Lower leg skin (tissue), 4 donors: ENCODE measurements at regions not wholly inside any gene's neighbourhood (a gene's known extent, or its start where the extent isn't known, plus 50 kb on each side); places are given as distances from the start of the nearest gene placed in this dataset.

Source experiments
- DNase-seq, 2 donors: peaks; one replicate each; pipeline ENCODE4 v3.0.0-alpha.2; 2019; ENCODE audit warnings: low spot score in 2 of 2
- H3K4me3 ChIP-seq: fragments of 200-600 bp; sonication (generic); 2 replicates; pipeline ENCODE4 v1.5.1; 2017; ENCODE audit warnings: mild to moderate bottlenecking, low read depth; ENCODE audit not compliant: poor library complexity, severe bottlenecking
- CTCF ChIP-seq, 3 donors: fragments of 450-650 bp; IDR thresholded peaks; one replicate each; pipeline ENCODE4 v1.5.1; 2016; ENCODE audit warnings: antibody characterized with exemption in 3 of 3, mild to moderate bottlenecking in 3 of 3, moderate library complexity in 2 of 3
- POLR2A ChIP-seq, 2 donors: fragments of 450-650 bp; IDR thresholded peaks; one replicate each; pipeline ENCODE4 v1.6.1; 2016 to 2017; ENCODE audit warnings: antibody characterized with exemption in 2 of 2, mild to moderate bottlenecking in 1 of 2, moderate library complexity in 1 of 2
- WGBS, 2 donors: methylation state at CpG; one replicate each; pipeline ENCODE4 v1.1.5; 2018; 5-methylcytosine and 5-hydroxymethylcytosine counted together
- intact Hi-C: fragments of 100-400 bp; cut with DNase I; formaldehyde crosslinking; loops from one replicate; pipeline ENCODE4 v1.15.0; 2023; ENCODE audit warnings: low total_unique reads

DNA sequence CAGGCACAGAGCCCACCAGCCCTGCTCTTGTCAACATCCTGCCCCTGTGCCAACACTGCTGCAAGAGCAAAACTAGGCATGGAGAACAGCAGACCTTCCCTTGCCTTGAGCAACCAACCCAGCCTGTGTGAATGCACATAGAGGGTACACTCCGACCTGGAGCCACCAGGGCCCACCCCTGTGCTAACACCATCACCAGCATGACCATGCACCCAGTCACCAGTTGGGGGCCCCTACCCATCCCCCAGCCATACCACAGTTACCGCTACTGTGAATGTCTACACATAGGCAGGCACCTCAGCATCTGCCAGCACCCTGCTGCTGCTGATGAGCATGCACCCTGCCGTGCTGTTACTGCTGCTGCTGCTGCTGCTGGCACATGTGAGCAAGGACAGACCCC is 301.9 kb upstream of the ST6GAL2 start:
- 47 to 53% methylated on average over 3 of the region's 3 CpGs for WGBS, 2 donors

DNA sequence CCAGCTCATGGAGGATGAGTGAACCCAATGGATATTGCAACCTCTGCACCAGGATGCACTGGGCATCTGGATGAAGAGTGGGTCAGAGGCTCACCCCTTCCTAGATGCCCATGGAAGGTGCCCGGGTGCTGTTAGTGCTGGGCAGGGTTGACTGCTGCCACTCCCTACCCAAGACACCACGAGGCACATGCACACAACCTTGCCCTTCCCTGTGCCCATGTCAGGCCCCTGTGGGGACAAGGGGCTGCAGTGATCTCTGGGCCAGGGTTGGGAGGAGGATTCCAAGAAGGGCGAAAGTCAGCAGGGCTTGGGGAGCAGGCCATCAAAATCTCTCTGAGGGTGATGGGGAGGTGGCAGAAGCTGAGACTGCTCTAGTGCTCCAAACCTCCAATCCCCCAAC is 309.7 kb upstream of the ST6GAL2 start:
- intact Hi-C loops, result no loop called here

More for the DNA sequence above, 301.9 kb upstream of the ST6GAL2 start:
- no peak for DNase-seq
- no peak for TF ChIP-seq CTCF (IDR thresholded peaks at IDR 0.05)
- no peak for TF ChIP-seq POLR2A (IDR thresholded peaks at IDR 0.05)
- intact Hi-C loops, result no loop called here
- no peak overlapping the region for H3K4me3 ChIP-seq

GRCh38 chr2:107197594-107198294 is 311.8 kb upstream of the ST6GAL2 start:
- WGBS, 2 donors, result 83 to 85% methylated on average over 5 of the region's 5 CpGs
- no peak for TF ChIP-seq POLR2A (IDR thresholded peaks at IDR 0.05)
- TF ChIP-seq CTCF (IDR thresholded peaks at IDR 0.05), result no peak
- DNase-seq, result no peak
- intact Hi-C loops, result no loop called here
- no peak overlapping the region for H3K4me3 ChIP-seq

More for the DNA sequence above, 309.7 kb upstream of the ST6GAL2 start:
- 85 to 90% methylated on average over 3 of the region's 3 CpGs for WGBS, 2 donors
- H3K4me3 ChIP-seq, result no peak overlapping the region
- TF ChIP-seq CTCF (IDR thresholded peaks at IDR 0.05), result no peak
- TF ChIP-seq POLR2A (IDR thresholded peaks at IDR 0.05), result no peak
- DNase-seq, result no peak

DNA sequence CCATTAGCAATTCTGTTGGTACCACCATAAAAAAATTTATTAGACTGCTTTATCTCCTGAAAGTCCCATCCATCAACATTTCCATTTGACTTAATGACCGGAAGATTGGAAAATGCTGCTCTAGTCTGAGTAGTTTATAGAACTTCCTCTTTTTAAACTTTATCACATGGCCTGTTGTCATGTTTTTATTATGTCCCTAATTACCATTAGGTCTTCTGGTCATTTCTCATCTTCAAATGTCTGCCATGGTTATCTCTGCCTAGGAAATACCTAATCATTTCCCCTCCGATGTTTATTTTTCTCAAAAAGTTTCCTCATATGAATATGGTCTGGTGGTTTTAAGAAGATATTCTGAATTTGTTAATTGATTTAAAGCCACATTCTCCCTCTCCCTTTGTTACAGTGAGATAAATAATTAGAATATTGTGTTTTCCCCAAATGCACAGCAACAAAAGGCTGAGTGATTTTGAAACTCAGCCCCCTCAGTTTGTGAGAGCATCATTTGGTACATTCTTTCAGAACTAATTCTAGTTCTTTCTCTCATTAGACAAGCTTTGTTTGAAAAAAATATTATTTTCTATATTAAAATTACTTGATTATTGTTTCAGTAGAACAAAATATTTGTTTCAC is 317.1 kb upstream of the ST6GAL2 start:
- no peak for DNase-seq
- H3K4me3 ChIP-seq, result no peak overlapping the region
- 38 to 40% methylated on average over 2 of the region's 2 CpGs for WGBS, 2 donors
- intact Hi-C loops, result no loop called here
- TF ChIP-seq CTCF (IDR thresholded peaks at IDR 0.05) (no peak), POLR2A (IDR thresholded peaks at IDR 0.05) (no peak)

GRCh38 chr2:107215401-107216350 is 329.7 kb upstream of the ST6GAL2 start:
- H3K4me3 ChIP-seq, result no peak overlapping the region
- WGBS, 2 donors, result 59 to 61% methylated on average over 9 of the region's 9 CpGs
- TF ChIP-seq CTCF (IDR thresholded peaks at IDR 0.05), result no peak
- TF ChIP-seq POLR2A (IDR thresholded peaks at IDR 0.05), result no peak
- intact Hi-C loops, result no loop called here
- no peak for DNase-seq
